GM21717 (cell line): ENCODE measurements at regions not wholly inside any gene's neighbourhood (a gene's known extent, or its start where the extent isn't known, plus 50 kb on each side); places are given as distances from the start of the nearest gene placed in this dataset.

ENCODE experiments used
- ATAC-seq: cut with Tn5 transposase; IDR thresholded peaks from one replicate; pipeline ENCODE4 v1.9.1; 2021; ENCODE audit warnings: mild to moderate bottlenecking, moderate library complexity; ENCODE audit not compliant: unreplicated experiment

DNA sequence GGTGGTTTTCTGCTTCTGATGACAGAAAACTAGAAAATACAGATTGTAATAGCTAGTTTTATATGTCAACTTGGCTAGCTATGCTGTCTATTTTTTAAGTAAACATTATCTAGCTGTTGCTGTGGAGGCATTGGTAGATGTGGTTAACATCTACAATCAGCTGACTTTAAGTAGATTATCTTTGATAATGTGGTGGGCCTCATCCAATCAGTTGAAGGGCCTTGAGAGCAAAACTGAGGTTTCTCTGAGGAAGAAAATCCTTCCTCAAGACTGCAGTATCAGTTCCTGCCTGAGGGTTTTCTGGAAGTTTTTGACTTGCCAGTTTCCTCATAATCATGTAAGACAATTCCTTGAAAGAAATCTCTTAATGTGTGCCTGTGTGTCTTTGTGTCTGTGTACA, 75.9 kb upstream of the SPHKAP start:
- ATAC-seq: no peak

DNA sequence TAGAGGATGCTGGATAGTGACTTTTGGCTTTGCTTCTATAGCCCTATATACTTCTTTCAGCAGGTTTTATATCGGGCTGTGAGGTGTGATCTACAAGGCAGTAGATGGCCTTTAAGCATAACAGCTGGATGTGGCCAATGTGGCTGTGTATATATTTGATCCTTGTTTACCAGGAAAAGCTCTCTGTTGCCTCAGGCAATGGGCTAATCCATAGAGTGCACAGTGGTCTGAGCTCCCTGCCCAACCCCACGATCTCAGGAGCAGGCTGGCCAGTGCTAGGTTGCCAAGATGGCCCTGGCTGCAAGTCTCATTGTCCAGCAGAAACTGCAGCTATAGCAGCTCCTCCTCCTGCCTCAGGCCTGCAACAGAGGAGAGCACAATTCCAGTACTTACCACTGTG, 72.3 kb upstream of the SPHKAP start:
- ATAC-seq: no peak

DNA sequence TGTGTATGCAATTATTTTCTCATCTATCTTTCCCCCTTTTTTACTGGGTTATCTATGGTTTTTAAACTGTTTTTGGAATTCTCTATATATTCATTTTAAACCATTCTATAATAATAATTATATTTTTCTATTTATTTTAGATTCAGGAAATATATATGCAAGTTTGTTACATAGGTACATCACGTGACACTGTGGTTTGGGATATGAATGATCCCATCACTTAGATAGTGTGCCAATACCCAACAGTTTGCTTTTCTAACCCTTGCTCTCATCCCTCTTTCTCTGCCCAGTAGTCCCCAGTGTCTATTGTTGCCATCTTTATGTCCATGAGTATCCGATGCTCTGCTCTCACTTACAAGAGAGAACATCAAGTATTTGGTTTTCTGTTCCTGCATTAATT, 65.8 kb upstream of the SPHKAP start:
- no peak for ATAC-seq

DNA sequence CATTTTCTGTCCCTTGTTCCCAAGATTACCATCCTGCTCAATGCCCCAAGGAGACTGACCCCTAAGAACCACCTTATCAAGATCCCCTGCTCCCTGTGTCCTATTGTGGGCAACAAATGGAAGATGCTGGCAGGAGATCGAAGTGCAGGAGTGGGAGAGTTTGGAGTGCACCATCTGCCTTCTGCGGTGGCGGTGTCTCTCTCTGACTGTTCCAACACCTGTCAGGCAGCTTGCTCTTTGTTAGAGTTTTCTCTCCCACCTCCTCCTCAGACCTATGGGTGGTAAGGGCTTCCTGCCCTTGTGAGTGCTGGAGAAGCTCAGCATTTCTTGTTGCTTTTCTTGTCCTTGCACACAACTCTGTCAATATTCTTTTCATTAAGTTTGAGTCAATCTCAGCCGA, 64.1 kb upstream of the SPHKAP start:
- no peak for ATAC-seq

DNA sequence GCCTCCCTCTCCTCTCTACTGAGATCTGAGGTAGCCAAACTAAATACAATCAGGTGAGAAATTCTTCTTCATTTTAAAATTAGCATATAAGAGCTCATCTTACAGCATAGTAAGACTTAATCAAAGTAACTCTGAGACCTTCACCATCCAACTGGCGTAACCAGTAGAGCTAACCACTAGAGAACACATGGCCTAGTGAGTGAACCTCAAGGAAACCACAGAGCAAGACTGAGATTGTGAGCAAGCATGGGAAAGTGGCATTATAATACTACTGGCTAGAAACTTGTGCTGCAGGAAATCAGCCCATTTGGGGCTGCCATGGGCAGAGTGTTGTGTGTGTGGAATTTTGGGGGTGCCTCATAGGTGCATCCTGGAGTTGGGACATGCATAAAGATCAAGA, 61.1 kb upstream of the SPHKAP start:
- no peak for ATAC-seq

DNA sequence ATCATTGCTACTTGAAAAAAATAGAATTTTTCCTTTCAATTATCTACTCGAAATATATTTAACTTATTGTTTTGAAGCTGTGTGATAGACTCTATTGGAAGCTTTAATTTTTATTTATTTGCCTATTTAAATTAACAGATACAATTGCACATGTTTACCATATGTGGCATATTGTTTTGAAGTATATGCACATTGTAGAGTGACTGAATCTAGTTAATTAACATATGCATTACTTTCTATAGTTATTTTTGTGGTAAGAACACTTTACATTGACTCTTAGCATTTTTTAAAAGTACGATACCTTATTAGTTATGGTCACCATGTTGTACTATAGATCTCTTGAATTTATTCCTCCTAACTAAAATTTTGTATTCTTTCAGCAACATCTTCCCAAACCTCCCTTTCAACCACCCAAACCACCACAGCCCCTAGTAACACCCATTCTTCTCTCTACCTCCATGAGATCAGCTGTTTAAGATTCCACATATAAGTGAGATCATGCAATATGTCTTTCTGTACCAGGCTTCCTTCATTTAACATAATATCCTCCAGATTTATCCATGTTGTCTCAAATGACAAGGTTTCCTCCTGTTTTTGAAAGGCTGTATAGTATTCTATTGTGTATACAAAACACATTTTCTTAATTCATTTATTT, 58.5 kb upstream of the SPHKAP start:
- ATAC-seq: no peak

DNA sequence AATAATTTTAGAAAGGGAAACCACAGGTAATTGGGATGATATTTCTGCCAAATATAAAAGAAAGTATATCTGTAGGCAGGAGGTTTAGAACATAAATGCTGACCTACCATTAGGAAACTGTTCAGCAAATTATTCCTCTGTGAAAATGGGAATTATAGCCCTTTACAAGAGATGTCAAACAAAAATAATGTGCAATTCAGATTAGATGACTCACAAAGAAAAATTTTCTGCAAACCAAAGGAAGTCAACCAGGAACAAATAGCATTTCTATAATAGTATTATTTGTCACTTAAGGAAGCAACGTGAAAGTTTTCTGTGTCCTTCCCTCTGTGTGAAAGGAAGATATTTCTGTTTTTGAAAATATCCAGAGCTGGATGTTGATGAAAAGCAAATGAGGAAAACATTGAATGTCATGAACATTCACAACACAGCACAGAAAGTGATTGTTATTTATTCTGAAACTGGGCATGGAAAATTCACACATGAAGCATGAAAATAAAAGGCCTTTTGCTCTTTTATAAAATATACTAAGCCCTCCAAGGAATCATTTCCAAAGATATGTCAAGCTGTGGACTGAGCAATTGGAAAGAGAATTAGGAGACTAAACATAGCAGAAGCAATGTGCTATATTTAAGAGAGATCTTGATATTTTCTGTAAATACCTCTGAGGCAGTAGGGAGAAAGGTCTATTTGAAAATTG, 57.9 kb upstream of the SPHKAP start:
- no peak for ATAC-seq
